SK-N-SH treated with all-trans-retinoic acid at 6 μM for 48 hours (cell line): ENCODE measurements at regions not wholly inside any gene's neighbourhood (a gene's known extent, or its start where the extent isn't known, plus 50 kb on each side); places are given as distances from the start of the nearest gene placed in this dataset.

Experiments
- ATAC-seq: fragments of 200-7000 bp; cut with Tn5 transposase; 3 replicates; pipeline ENCODE4 v1.9.1; 2020; ENCODE audit warnings: mild to moderate bottlenecking, moderate library complexity
- BACH2 ChIP-seq: fragments of 250-450 bp; sonication (Bioruptor Pico); IDR thresholded peaks from 2 replicates; pipeline ENCODE4 v1.9.0; 2021; ENCODE audit warnings: mild to moderate bottlenecking, borderline replicate concordance
- CSDC2 ChIP-seq: fragments of 250-450 bp; sonication (Bioruptor Pico); IDR thresholded peaks from 2 replicates; pipeline ENCODE4 v1.5.0; 2020; ENCODE audit warnings: mild to moderate bottlenecking, moderate library complexity
- ESRRG ChIP-seq: fragments of 250-450 bp; sonication (Bioruptor Pico); IDR thresholded peaks from 2 replicates; pipeline ENCODE4 v1.6.1; 2021; ENCODE audit warnings: mild to moderate bottlenecking
- GLIS3 ChIP-seq: fragments of 250-450 bp; sonication (Bioruptor Pico); IDR thresholded peaks from 2 replicates; pipeline ENCODE4 v1.5.0; 2020; ENCODE audit warnings: mild to moderate bottlenecking, moderate library complexity
- ISL1 ChIP-seq: fragments of 250-450 bp; sonication (Bioruptor Pico); IDR thresholded peaks from 2 replicates; pipeline ENCODE4 v2.1.2; 2022; ENCODE audit warnings: mild to moderate bottlenecking, moderate library complexity
- OSR1 ChIP-seq: fragments of 250-450 bp; sonication (Bioruptor Pico); IDR thresholded peaks from 2 replicates; pipeline ENCODE4 v1.8.0; 2022; ENCODE audit warnings: moderate library complexity, mild to moderate bottlenecking, inconsistent platforms
- PPARA ChIP-seq: fragments of 250-450 bp; sonication (Bioruptor Pico); IDR thresholded peaks from 2 replicates; pipeline ENCODE4 v1.5.0; 2020; ENCODE audit warnings: mild to moderate bottlenecking, borderline replicate concordance
- RARB ChIP-seq: fragments of 250-450 bp; sonication (Bioruptor Pico); IDR thresholded peaks from 2 replicates; pipeline ENCODE4 v1.8.0; 2021; ENCODE audit warnings: mild to moderate bottlenecking, moderate library complexity
- SNAI2 ChIP-seq: fragments of 250-450 bp; sonication (Bioruptor Pico); IDR thresholded peaks from 2 replicates; pipeline ENCODE4 v1.5.0; 2020; ENCODE audit warnings: mild to moderate bottlenecking, moderate library complexity
- TCF4 ChIP-seq: fragments of 250-450 bp; sonication (Bioruptor Pico); IDR thresholded peaks from 2 replicates; pipeline ENCODE4 v1.8.0; 2021; ENCODE audit warnings: mild to moderate bottlenecking, moderate library complexity, borderline replicate concordance
- TOX ChIP-seq: fragments of 250-450 bp; sonication (Bioruptor Pico); IDR thresholded peaks from 2 replicates; pipeline ENCODE4 v1.8.0; 2021; ENCODE audit warnings: mild to moderate bottlenecking, moderate library complexity, borderline replicate concordance
- ZC3H10 ChIP-seq: fragments of 250-450 bp; sonication (Bioruptor Pico); IDR thresholded peaks from 2 replicates; pipeline ENCODE4 v1.5.1; 2021; ENCODE audit warnings: mild to moderate bottlenecking, moderate library complexity
- ZFP3 ChIP-seq: fragments of 250-450 bp; sonication (Bioruptor Pico); IDR thresholded peaks from 2 replicates; pipeline ENCODE4 v1.5.0; 2020; ENCODE audit warnings: mild to moderate bottlenecking, moderate library complexity
- ZFP30 ChIP-seq: fragments of 450-650 bp; formaldehyde crosslinking; IDR thresholded peaks from 2 replicates; pipeline ENCODE4 v1.5.0; 2022; ENCODE audit warnings: mild to moderate bottlenecking, moderate library complexity
- ZNF565 ChIP-seq: fragments of 450-650 bp; formaldehyde crosslinking; conservative IDR thresholded peaks from 2 replicates; pipeline ENCODE4 v1.5.0; 2020; ENCODE audit warnings: low read depth, mild to moderate bottlenecking, moderate library complexity
- ZNF70 ChIP-seq: fragments of 450-650 bp; formaldehyde crosslinking; IDR thresholded peaks from 2 replicates; pipeline ENCODE4 v1.5.0; 2020; ENCODE audit warnings: mild to moderate bottlenecking, moderate library complexity
- ZNF8 ChIP-seq: fragments of 450-650 bp; formaldehyde crosslinking; IDR thresholded peaks from 2 replicates; pipeline ENCODE4 v1.5.0; 2020; ENCODE audit warnings: mild to moderate bottlenecking, moderate library complexity
- TF ChIP-seq, protein P1 (sequence below): fragments of 250-450 bp; sonication (Bioruptor Pico); IDR thresholded peaks from 2 replicates; pipeline ENCODE4 v1.8.0; 2020; ENCODE audit warnings: mild to moderate bottlenecking, moderate library complexity, borderline replicate concordance
- TF ChIP-seq, protein P2 (sequence below): fragments of 250-450 bp; sonication (Bioruptor Pico); IDR thresholded peaks from 2 replicates; pipeline ENCODE4 v1.5.1; 2020; ENCODE audit warnings: low read depth, mild to moderate bottlenecking, moderate library complexity
- TF ChIP-seq, protein P3 (sequence below): fragments of 250-450 bp; sonication (Bioruptor Pico); IDR thresholded peaks from 2 replicates; pipeline ENCODE4 v1.8.0; 2021; ENCODE audit warnings: low read depth, mild to moderate bottlenecking, moderate library complexity, borderline replicate concordance
- TF ChIP-seq, protein P4 (sequence below): fragments of 250-450 bp; sonication (Bioruptor Pico); IDR thresholded peaks from 2 replicates; pipeline ENCODE4 v1.5.1; 2021; ENCODE audit warnings: mild to moderate bottlenecking, moderate library complexity
- TF ChIP-seq, protein P5 (sequence below): fragments of 250-450 bp; sonication (Bioruptor Pico); IDR thresholded peaks from 2 replicates; pipeline ENCODE4 v1.5.0; 2020; ENCODE audit warnings: mild to moderate bottlenecking, moderate library complexity

DNA sequence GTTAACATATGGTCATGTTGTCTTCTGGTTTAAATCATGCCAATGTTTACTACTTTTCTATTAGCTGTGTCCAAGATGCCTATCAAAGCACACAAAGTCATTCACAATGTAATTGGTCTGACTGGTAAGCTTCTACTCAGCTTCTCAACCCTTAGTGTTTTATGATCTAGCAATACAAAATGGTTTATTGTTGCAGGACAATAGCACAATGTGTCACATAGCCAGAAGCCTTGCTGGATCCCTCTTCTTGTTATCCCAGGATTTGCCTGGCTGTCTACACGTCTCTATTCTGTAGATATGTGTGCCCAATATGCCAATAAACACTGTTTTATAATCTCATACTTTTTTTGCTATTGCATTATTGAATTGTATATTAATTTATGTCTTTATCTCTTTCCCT lies 1111.0 kb upstream of the AGA start:
- TF ChIP-seq PPARA (CRISPR knock-in tag) (no peak), ESRRG (CRISPR knock-in tag) (no peak), GLIS3 (CRISPR knock-in tag) (no peak), OSR1 (no peak), BACH2 (CRISPR knock-in tag) (no peak), RARB (CRISPR knock-in tag) (no peak), TCF4 (CRISPR knock-in tag) (no peak)
- TF ChIP-seq, protein P1, sequence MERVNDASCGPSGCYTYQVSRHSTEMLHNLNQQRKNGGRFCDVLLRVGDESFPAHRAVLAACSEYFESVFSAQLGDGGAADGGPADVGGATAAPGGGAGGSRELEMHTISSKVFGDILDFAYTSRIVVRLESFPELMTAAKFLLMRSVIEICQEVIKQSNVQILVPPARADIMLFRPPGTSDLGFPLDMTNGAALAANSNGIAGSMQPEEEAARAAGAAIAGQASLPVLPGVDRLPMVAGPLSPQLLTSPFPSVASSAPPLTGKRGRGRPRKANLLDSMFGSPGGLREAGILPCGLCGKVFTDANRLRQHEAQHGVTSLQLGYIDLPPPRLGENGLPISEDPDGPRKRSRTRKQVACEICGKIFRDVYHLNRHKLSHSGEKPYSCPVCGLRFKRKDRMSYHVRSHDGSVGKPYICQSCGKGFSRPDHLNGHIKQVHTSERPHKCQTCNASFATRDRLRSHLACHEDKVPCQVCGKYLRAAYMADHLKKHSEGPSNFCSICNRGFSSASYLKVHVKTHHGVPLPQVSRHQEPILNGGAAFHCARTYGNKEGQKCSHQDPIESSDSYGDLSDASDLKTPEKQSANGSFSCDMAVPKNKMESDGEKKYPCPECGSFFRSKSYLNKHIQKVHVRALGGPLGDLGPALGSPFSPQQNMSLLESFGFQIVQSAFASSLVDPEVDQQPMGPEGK (CRISPR knock-in tag): no peak
- TF ChIP-seq, protein P2, sequence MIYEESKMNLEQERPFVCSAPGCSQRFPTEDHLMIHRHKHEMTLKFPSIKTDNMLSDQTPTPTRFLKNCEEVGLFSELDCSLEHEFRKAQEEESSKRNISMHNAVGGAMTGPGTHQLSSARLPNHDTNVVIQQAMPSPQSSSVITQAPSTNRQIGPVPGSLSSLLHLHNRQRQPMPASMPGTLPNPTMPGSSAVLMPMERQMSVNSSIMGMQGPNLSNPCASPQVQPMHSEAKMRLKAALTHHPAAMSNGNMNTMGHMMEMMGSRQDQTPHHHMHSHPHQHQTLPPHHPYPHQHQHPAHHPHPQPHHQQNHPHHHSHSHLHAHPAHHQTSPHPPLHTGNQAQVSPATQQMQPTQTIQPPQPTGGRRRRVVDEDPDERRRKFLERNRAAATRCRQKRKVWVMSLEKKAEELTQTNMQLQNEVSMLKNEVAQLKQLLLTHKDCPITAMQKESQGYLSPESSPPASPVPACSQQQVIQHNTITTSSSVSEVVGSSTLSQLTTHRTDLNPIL (CRISPR knock-in tag): no peak
- TF ChIP-seq, all 23 proteins: peak for 0
- no peak for ATAC-seq

DNA sequence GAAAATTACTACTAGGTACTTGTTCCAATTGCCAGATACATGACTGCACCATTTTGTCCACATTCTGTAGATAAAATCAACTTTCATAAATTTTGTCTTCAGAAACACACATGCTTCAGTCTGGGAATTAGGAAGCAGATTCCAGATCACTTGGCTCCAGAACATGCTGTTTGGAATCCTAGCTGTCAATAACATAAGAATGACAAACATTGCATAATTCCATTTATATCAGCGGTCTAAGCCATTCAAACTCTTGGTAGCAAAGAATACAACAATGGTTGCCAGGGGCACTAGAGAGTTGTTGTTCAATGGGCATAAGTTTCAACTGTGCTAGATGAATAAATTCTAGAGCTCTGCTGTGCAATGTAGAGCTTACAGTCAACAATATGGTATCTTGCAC lies 1112.1 kb upstream of the AGA start:
- no peak for ATAC-seq
- no peak for TF ChIP-seq SNAI2
- no peak for TF ChIP-seq ESRRG (CRISPR knock-in tag)
- TF ChIP-seq, protein P1 (CRISPR knock-in tag): no peak
- TF ChIP-seq, protein P3, sequence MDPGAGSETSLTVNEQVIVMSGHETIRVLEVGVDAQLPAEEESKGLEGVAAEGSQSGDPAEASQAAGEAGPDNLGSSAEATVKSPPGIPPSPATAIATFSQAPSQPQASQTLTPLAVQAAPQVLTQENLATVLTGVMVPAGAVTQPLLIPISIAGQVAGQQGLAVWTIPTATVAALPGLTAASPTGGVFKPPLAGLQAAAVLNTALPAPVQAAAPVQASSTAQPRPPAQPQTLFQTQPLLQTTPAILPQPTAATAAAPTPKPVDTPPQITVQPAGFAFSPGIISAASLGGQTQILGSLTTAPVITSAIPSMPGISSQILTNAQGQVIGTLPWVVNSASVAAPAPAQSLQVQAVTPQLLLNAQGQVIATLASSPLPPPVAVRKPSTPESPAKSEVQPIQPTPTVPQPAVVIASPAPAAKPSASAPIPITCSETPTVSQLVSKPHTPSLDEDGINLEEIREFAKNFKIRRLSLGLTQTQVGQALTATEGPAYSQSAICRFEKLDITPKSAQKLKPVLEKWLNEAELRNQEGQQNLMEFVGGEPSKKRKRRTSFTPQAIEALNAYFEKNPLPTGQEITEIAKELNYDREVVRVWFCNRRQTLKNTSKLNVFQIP (CRISPR knock-in tag): no peak
- no peak for TF ChIP-seq PPARA (CRISPR knock-in tag)
- TF ChIP-seq, protein P4, sequence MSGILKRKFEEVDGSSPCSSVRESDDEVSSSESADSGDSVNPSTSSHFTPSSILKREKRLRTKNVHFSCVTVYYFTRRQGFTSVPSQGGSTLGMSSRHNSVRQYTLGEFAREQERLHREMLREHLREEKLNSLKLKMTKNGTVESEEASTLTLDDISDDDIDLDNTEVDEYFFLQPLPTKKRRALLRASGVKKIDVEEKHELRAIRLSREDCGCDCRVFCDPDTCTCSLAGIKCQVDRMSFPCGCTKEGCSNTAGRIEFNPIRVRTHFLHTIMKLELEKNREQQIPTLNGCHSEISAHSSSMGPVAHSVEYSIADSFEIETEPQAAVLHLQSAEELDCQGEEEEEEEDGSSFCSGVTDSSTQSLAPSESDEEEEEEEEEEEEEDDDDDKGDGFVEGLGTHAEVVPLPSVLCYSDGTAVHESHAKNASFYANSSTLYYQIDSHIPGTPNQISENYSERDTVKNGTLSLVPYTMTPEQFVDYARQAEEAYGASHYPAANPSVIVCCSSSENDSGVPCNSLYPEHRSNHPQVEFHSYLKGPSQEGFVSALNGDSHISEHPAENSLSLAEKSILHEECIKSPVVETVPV (CRISPR knock-in tag): no peak
- TF ChIP-seq ZNF8 (CRISPR knock-in tag): no peak
- TF ChIP-seq ZNF565 (CRISPR knock-in tag): no peak
- no peak for TF ChIP-seq RARB (CRISPR knock-in tag)
- no peak for TF ChIP-seq ISL1
- TF ChIP-seq, protein P5, sequence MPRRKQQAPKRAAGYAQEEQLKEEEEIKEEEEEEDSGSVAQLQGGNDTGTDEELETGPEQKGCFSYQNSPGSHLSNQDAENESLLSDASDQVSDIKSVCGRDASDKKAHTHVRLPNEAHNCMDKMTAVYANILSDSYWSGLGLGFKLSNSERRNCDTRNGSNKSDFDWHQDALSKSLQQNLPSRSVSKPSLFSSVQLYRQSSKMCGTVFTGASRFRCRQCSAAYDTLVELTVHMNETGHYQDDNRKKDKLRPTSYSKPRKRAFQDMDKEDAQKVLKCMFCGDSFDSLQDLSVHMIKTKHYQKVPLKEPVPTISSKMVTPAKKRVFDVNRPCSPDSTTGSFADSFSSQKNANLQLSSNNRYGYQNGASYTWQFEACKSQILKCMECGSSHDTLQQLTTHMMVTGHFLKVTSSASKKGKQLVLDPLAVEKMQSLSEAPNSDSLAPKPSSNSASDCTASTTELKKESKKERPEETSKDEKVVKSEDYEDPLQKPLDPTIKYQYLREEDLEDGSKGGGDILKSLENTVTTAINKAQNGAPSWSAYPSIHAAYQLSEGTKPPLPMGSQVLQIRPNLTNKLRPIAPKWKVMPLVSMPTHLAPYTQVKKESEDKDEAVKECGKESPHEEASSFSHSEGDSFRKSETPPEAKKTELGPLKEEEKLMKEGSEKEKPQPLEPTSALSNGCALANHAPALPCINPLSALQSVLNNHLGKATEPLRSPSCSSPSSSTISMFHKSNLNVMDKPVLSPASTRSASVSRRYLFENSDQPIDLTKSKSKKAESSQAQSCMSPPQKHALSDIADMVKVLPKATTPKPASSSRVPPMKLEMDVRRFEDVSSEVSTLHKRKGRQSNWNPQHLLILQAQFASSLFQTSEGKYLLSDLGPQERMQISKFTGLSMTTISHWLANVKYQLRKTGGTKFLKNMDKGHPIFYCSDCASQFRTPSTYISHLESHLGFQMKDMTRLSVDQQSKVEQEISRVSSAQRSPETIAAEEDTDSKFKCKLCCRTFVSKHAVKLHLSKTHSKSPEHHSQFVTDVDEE (CRISPR knock-in tag): no peak
- no peak for TF ChIP-seq ZFP3 (CRISPR knock-in tag)
- TF ChIP-seq TOX (CRISPR knock-in tag): no peak
- TF ChIP-seq ZFP30 (CRISPR knock-in tag): no peak
- no peak for TF ChIP-seq ZC3H10 (CRISPR knock-in tag)
- TF ChIP-seq, protein P2 (CRISPR knock-in tag): no peak
- TF ChIP-seq CSDC2 (CRISPR knock-in tag): no peak
- no peak for TF ChIP-seq ZNF70 (CRISPR knock-in tag)
- no peak for TF ChIP-seq BACH2 (CRISPR knock-in tag)
